ENCODE measurements at regions not wholly inside any gene's neighbourhood (a gene's known extent, or its start where the extent isn't known, plus 50 kb on each side); places are given as distances from the start of the nearest gene placed in this dataset.

DNA sequence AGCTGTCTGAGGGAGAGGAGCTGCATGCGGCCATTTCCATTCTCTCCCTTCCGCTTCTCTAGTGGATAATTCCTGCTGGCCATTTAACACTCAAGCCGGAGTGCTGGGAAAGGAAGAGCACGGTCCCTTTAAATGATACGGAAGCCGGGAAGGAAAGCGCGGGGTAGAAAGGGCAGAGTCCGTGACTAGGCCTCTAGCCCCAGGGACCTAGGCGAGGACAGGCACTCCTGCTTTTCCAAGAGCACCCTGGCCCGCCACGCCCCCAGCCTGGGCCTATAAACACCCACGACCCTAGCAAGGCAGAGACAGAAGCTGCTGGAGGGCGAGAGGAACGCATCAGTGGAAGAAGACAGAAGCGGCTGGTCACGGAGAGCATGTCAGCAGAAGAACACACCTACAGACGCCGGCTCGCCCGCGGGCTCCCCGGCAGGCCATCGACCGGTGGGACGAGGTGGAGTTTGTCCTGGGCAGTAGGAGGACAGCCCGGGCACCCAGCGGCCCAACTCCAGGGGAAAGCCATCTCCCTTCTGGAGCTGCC is 1206.6 kb upstream of the TMEM132C start:
- H3K27me3 ChIP-seq: peaks cover 0 to 12% (median 0%) of the 10 kb centered on the region in 4 donors
- H3K4me1 ChIP-seq: peaks cover 0 to 6% (median 2%) of the 10 kb centered on the region in 4 donors
- H3K9me3 ChIP-seq: no peaks in the 10 kb centered on the region
- H3K27ac ChIP-seq (replicated peaks in 1 of 4): no peak overlapping the region
- intact Hi-C loops (cut with DNase I): no loop called here
- no peaks in the 10 kb centered on the region for H3K36me3 ChIP-seq
- H3K4me3 ChIP-seq: no peak overlapping the region
- WGBS: 91% methylated on average over 25 of the region's 28 CpGs
- DNase-seq (ENCODE audit: extremely low spot score): no peak
- TF ChIP-seq POLR2A (IDR thresholded peaks at IDR 0.05; ENCODE audit: low read depth) (no peak), EP300 (IDR thresholded peaks at IDR 0.05) (no peak), POLR2AphosphoS5 (IDR thresholded peaks at IDR 0.05) (no peak)
- TF ChIP-seq, protein P1, sequence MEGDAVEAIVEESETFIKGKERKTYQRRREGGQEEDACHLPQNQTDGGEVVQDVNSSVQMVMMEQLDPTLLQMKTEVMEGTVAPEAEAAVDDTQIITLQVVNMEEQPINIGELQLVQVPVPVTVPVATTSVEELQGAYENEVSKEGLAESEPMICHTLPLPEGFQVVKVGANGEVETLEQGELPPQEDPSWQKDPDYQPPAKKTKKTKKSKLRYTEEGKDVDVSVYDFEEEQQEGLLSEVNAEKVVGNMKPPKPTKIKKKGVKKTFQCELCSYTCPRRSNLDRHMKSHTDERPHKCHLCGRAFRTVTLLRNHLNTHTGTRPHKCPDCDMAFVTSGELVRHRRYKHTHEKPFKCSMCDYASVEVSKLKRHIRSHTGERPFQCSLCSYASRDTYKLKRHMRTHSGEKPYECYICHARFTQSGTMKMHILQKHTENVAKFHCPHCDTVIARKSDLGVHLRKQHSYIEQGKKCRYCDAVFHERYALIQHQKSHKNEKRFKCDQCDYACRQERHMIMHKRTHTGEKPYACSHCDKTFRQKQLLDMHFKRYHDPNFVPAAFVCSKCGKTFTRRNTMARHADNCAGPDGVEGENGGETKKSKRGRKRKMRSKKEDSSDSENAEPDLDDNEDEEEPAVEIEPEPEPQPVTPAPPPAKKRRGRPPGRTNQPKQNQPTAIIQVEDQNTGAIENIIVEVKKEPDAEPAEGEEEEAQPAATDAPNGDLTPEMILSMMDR (IDR thresholded peaks at IDR 0.05): no peak

DNA sequence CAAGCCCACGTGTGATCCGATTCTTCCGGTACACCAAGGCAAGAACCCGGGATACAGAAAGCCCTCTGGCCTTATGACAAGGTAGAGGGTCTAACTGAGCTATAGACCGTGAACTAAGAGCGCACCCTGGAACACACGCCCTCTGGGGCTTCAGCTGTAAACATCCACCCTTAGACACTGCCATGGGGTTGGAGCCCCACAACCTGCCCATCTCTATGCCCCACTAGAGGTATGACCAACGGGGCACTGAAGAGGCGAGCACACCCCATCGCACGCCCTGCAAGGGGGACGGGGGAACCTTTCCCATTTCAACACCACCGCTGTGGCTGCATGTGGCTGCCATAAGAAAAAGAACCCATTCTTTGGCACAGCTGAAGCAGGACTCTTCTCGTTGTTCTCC is 1206.0 kb upstream of the TMEM132C start:
- Histone ChIP-seq H3K36me3 (no peaks in the 10 kb centered on the region), H3K27ac (replicated peaks in 1 of 4) (no peak overlapping the region), H3K4me1 (peaks cover 0 to 6% (median 2%) of the 10 kb centered on the region in 4 donors), H3K9me3 (no peaks in the 10 kb centered on the region), H3K4me3 (no peak overlapping the region), H3K27me3 (peaks cover 0 to 12% (median 0%) of the 10 kb centered on the region in 4 donors)
- intact Hi-C loops (cut with DNase I): no loop called here
- 89% methylated on average over 10 of the region's 14 CpGs for WGBS
- TF ChIP-seq, protein P1 (IDR thresholded peaks at IDR 0.05): no peak
- TF ChIP-seq POLR2AphosphoS5 (IDR thresholded peaks at IDR 0.05) (no peak), POLR2A (IDR thresholded peaks at IDR 0.05; ENCODE audit: low read depth) (no peak), EP300 (IDR thresholded peaks at IDR 0.05) (no peak)
- no peak for DNase-seq (ENCODE audit: extremely low spot score)

DNA sequence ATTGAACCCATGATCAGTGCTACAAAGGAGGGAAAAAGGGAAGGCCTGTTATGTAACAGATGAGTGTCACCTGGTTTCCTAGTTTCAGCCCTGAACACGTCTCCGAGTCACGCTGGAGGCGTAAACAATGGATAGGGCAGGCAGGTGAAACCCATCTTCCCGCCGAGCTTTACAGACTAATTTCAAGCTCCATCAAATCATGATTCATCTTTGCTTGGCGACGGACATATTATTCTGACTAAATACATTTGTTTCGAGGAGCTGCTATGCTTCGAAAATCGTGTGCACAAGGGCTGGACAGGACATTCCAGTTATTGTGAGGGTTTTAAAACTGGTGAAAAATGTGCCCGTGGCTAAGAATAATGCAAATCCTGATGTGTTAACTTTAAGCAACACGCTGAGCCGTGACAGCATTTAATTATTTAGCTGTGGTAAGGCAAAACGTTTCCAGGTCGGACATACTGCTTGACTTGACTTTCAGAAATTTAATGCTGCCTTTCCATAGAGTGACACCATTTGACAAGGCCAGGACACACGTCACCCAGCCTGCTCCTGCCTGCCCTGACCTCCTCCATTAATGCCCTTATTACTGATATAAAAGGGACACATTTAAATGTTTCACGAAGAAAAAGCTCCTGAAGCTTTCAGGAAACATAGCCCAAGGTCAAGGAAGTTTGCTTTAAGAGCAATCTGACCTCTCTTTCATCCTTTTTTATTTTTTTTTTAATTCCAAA is 1203.5 kb upstream of the TMEM132C start:
- H3K27me3 ChIP-seq: peaks cover 0 to 12% (median 0%) of the 10 kb centered on the region in 4 donors
- WGBS: 45% methylated on average over 18 of the region's 18 CpGs
- H3K4me3 ChIP-seq: no peak overlapping the region
- H3K36me3 ChIP-seq: no peaks in the 10 kb centered on the region
- no peak for DNase-seq (ENCODE audit: extremely low spot score)
- peaks cover 0 to 6% (median 2%) of the 10 kb centered on the region in 4 donors for H3K4me1 ChIP-seq
- no peak overlapping the region for H3K27ac ChIP-seq (replicated peaks in 1 of 4)
- TF ChIP-seq POLR2A (IDR thresholded peaks at IDR 0.05; ENCODE audit: low read depth) (no peak), EP300 (IDR thresholded peaks at IDR 0.05) (no peak), POLR2AphosphoS5 (IDR thresholded peaks at IDR 0.05) (no peak)
- TF ChIP-seq, protein P1 (IDR thresholded peaks at IDR 0.05): no peak
- H3K9me3 ChIP-seq: no peaks in the 10 kb centered on the region
- intact Hi-C loops (cut with DNase I): no loop called here

GRCh38 chr12:127064207-127064606 is 1202.8 kb upstream of the TMEM132C start:
- no peak overlapping the region for H3K27ac ChIP-seq (replicated peaks in 1 of 4)
- H3K27me3 ChIP-seq: peaks cover 0 to 12% (median 0%) of the 10 kb centered on the region in 4 donors
- intact Hi-C loops (cut with DNase I): no loop called here
- TF ChIP-seq POLR2A (IDR thresholded peaks at IDR 0.05; ENCODE audit: low read depth) (no peak), EP300 (IDR thresholded peaks at IDR 0.05) (no peak), POLR2AphosphoS5 (IDR thresholded peaks at IDR 0.05) (no peak)
- TF ChIP-seq, protein P1 (IDR thresholded peaks at IDR 0.05): no peak
- H3K4me3 ChIP-seq: no peak overlapping the region
- H3K9me3 ChIP-seq: no peaks in the 10 kb centered on the region
- no peaks in the 10 kb centered on the region for H3K36me3 ChIP-seq
- WGBS: 94% methylated on average over 5 of the region's 5 CpGs
- peaks cover 0 to 6% (median 2%) of the 10 kb centered on the region in 4 donors for H3K4me1 ChIP-seq
- no peak for DNase-seq (ENCODE audit: extremely low spot score)
